NCI-H1694 (cell line): ENCODE measurements at regions not wholly inside any gene's neighbourhood (a gene's known extent, or its start where the extent isn't known, plus 50 kb on each side); places are given as distances from the start of the nearest gene placed in this dataset.
"Not testable (repeated sequence)": the region's sequence is repeated elsewhere in the genome, so short reads cannot be mapped to it uniquely, and the experiment has no call there.

ENCODE experiments used
- DNase-seq: peaks from one replicate; lab custom pipeline; 2025; lab: John Stamatoyannopoulos, UW

GRCh38 chr2:167792126-167792525 is 455.3 kb downstream of the STK39 start:
- no peak for DNase-seq

GRCh38 chr2:167790781-167791450 is 456.5 kb downstream of the STK39 start:
- DNase-seq = no peak

- no peak for DNase-seq
Observed at GRCh38 chr2:167790189-167790588, 457.2 kb downstream of the STK39 start.

- DNase-seq = no peak
Observed at GRCh38 chr2:167787562-167787961, 459.8 kb downstream of the STK39 start.

- DNase-seq = no peak
Observed at GRCh38 chr2:167787021-167787420, 460.4 kb downstream of the STK39 start.

GRCh38 chr2:167785606-167786216 is 461.7 kb downstream of the STK39 start:
- no peak for DNase-seq

GRCh38 chr2:167784084-167784425 is 463.3 kb downstream of the STK39 start:
- no peak for DNase-seq

GRCh38 chr2:167783261-167784083 is 463.9 kb downstream of the STK39 start:
- DNase-seq = no peak

GRCh38 chr2:167781629-167782028 is 465.8 kb downstream of the STK39 start:
- DNase-seq = not testable (repeated sequence)

GRCh38 chr2:167776359-167776758 is 471.0 kb downstream of the STK39 start:
- DNase-seq = no peak

GRCh38 chr2:167771628-167772027 is 475.8 kb downstream of the STK39 start:
- no peak for DNase-seq

GRCh38 chr2:167769020-167769419 is 478.4 kb downstream of the STK39 start:
- DNase-seq = no peak

- no peak for DNase-seq
Observed at GRCh38 chr2:167767830-167768229, 479.6 kb downstream of the STK39 start.

- no peak for DNase-seq
Observed at GRCh38 chr2:167764772-167765341, 482.5 kb downstream of the STK39 start.

GRCh38 chr2:167761465-167762136 is 485.8 kb downstream of the STK39 start:
- no peak for DNase-seq

GRCh38 chr2:167759531-167759930 is 487.9 kb downstream of the STK39 start:
- DNase-seq = no peak

- no peak for DNase-seq
Observed at GRCh38 chr2:167758292-167758691, 489.1 kb downstream of the STK39 start.

- DNase-seq = no peak
Observed at GRCh38 chr2:167756446-167756845, 490.9 kb downstream of the STK39 start.

GRCh38 chr2:167753142-167753541 is 494.3 kb downstream of the STK39 start:
- DNase-seq = no peak

GRCh38 chr2:167752734-167753133 is 494.7 kb downstream of the STK39 start:
- DNase-seq = no peak

- DNase-seq = peak; percentile 63
Observed at GRCh38 chr2:167750675-167751074, 496.7 kb downstream of the STK39 start.

GRCh38 chr2:167749660-167750059 is 497.7 kb downstream of the STK39 start:
- no peak for DNase-seq
